ENCODE measurements at regions not wholly inside any gene's neighbourhood (a gene's known extent, or its start where the extent isn't known, plus 50 kb on each side); places are given as distances from the start of the nearest gene placed in this dataset.
"Not testable (repeated sequence)": the region's sequence is repeated elsewhere in the genome, so short reads cannot be mapped to it uniquely, and the experiment has no call there.

DNA sequence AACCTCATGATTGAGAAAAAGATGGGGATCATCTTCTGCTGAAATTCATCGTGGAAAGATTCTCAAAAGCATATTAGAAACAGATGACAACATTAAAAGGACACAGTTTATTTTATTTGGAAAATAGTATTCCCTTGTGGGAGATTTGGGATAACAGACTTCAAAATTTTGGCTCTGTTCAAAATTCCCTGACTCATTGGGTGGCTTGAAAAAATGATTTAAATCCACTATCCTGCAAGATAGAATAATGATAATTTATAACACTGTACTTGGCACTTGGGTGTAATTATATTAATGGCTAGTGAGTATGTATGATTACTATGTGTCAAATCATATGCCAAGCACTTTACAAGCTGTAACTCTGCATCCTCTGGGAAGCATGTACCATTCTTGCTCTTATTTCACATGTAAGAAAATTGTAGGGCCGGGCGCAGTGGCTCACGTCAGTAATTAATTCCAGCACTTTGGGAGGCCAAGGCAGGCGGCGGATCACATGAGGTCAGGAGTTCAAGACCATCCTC is 128.8 kb downstream of the LMNTD1 start:
- DNase-seq: no peak

DNA sequence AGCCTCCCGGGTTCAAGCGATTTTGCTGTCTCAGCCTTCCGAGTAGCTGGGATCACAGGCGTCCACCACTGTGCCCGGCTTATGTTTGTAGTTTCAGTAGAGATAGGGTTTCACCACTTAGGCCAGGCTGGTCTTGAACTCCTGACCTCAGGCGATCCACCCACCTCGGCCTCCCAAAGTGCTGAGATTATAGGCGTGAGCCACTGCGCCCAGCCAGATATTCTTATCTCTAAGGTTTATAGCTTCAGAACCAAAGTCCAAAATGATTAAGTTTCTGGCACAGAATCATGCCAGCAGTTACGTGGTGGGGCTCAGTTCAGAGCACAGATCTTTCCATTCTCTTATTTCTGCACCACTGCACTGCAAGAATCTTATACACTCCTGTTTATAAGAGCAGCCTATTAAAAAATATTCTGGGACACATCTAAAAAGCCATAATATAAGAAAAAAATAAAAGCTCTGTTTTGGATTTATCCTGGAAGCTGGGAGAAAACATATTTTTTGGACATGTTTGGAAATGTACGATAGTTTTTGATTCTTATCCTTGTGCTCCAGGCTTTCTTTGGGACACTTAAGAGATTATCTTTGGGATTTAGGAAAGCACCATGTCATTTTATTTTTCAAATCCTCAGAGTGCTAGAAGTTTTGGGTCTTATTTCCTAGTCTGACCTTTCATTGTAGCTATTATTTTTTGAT is 129.6 kb downstream of the LMNTD1 start:
- no peak for DNase-seq

DNA sequence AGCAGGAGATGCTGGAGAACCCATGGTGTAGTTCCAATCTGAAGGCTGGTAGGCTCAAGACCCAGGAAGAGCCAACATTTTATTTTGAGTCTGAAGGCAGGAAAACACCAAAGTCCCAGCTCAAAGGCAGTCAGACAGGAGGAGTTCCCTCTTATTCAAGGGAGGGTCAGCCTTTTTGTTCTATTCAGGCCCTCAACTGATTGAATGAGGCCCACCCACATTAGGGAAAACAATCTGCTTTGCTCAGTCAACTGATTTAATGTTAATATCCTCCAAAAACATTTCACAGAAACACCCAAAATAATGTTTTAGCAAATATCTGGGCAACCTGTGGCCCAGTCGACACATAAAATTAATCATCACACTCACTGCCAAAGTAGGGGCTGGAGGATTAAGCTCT is 130.8 kb downstream of the LMNTD1 start:
- no peak for DNase-seq

DNA sequence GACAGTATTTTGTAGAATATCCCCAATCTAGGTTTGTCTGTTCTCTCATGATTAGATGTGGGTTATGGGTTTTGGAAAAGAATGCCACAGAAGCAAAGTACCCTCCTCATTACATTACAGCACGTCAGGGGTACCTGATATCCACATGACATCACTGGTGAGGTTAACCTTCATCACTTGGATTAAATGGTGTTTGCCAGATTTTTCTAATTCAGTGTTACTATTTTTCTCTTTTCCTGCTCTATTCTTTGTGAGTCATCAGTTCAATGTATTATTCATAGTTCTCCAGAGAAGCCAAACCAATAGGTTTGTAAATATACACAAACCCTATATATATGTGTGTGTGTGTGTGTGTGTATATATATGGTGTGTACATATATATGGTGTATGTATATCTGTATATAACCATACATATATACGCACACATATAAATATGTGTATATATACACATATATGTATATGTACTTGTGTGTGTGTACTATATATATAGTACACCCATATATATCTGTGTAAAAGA is 131.4 kb downstream of the LMNTD1 start:
- DNase-seq: no peak

DNA sequence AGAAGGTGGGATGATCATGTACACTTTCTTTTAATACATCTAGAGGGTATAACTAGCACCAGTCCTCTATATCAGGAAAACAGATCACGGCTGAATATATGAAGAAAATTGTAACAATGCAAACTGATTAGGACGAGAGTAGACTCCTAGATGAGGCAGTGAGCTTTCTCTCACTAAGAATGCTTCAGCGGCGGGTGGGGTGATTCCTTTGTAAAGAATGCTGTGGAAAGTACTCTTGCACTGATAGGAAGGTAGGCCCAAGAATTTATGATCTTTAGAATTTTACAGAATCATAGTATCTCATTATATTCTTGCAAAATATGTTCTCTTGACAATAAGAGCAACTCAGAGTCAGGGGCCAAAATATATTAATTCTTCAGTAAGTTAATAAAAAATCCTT is 133.0 kb downstream of the LMNTD1 start:
- no peak for DNase-seq

DNA sequence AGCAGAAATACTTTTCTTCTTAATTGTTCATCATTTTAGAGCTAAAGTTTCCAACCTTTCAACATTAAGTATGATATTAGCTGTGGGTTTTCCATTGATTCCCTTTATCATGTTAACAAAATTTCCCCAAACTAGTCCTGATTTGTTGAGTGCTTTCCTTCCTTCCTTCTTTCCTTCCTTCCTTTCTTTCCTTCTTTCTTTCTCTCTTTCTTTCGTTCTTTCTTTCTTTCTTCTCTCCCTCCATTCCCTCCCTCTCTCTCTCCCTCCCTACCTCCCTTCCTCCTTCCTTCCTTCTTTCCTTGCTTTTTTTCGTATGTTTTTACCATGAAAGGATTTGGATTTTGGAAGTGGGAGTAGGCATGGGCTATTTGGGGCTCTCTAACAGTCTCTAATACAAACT is 133.5 kb downstream of the LMNTD1 start:
- no peak for DNase-seq

DNA sequence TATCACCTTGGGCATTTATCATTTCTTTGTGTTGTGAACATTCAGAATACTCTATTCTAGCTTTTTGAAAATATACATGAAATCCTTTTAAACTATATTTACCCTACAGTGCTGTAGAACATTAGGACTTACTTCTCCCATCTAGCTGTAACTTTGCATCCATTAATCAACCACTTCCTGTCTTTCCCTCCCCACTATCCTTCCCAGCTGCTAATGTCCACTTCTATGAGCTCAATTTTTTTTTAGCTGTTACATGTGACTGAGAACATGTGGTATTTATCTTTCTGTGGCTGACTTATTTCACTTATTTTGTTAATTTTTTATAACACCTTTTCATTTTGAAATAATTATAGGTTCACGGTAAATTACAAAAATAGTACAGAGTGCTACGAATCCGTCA is 136.0 kb downstream of the LMNTD1 start:
- DNase-seq: no peak

DNA sequence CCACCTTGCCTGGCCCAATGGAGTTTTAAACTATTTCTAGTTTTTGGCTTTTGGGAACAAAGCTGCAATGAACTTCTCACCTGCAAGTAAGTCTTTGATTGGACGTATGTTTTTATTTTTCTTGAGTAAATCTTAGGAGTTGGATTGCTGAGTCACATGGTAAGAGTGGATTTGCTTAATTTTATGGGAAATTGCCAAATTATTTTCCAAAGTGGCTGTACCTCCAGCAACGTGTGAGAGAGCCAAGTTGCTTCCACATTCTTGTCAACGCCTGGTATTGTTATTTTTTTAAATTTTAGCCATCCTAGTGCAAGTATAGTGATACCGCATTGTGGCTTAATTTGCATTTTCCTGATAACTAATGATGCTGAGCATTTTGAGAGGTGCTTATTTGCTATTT is 136.6 kb downstream of the LMNTD1 start:
- DNase-seq: no peak

DNA sequence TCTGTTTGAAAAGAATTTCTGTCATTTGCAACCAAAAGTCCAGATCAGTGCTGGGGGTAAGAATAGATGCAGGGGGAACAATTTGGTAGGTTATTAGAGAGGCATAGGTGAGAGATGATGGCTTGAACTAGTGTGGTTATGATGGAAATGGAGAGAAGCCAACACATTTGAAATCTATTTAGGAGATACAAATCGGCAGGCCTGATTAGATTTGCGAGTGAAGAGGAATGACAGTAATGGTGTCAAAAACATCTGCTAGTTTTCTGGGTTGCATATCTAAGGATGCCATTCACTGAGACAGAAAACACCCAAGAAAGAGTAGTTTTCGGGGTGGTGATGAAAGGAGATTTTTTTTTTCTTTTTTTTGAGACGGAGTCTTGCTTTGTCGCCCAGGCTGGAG is 138.1 kb downstream of the LMNTD1 start:
- no peak for DNase-seq

DNA sequence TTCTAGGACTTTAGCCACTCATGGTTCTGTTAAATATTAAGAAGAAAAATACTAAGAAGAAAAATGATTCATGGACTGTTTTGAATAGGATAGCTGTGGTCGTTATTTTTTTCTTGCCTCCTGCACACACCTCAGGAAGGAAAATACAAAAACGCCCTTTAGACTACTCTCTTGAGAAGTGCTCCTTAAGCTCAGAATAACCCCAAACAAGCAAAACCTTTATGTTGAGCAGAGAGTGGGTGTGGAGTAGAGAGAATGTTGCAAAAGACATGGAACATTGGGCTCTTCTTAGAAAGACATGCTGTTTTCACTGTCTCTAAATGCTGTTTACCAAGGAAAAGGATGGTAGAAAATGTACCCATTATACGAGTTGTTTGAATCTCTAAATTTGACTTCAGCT is 140.3 kb downstream of the LMNTD1 start:
- no peak for DNase-seq

DNA sequence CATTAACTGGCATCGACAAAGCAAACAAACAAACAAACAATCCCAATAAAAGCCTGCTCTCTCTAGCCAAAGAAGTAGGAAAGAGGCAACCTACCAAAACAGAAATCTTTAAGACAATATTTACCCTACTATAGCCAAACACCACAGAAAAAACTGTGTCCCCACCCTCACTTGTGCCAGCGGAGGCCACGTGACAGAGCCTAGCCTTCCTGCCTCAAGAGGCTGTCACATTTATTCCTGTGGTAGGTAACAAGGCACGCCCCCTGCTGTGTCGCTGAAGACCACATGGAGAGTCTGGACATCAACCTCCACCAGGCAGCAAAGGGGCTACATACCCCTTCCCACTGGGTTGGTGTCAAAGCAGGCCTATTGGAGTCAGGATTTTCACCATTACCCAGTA is 148.1 kb downstream of the LMNTD1 start:
- no peak for DNase-seq

DNA sequence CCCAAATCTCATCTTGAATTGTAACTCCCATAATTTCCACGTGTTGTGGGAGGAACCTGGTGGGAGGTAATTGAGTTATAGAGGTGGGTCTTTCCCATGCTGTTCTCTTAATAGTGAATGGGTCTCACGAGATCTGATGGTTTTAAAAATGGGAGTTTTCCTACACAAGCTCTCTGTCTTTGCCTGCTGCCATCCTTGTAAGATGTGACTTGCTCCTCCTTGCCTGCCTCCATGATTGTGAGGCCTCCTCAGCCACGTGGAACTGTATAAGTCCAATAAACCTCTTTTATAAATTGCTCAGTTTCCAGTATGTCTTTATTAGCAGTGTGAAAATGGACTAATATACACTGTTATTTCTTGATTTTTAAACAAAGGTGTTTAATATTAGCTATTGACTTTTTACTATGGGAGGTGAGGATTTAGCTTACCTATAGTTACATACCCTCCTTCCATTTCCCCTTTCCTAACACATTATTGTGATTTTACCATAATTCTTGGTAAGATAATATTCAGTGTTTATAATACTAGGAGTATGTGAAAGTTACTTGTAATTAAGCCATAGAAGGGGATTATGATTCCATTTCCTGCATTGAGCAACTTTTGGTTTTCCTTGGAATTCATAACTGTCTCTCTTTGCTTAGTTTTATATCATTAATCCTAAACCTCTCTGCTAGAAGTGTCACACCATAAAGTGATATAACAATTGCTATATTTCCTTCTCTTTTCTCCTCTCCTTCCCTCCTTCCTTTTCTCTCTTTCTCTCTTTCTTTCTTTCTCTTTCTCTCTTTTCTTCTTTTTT is 151.0 kb upstream of the KRAS start:
- no peak for DNase-seq

DNA sequence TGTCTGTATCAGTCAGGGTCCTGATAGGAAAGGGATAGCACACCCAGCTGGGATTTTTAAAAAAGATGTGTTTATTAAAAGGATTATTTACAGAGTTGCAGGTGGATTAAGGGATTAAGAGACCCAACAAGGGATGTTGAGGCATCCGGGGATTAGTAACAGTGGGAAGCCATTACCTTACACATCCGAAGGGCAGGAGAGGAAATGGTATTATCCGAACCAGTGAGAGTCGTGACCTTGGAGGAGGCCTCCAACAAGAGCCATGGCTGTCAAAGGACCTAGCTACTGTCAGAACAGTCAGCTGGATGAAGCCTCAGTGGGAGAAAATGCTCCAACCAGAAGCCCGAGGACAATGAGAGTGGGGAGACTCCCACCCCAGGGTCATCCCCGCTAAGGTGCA is 146.3 kb upstream of the KRAS start:
- no peak for DNase-seq

DNA sequence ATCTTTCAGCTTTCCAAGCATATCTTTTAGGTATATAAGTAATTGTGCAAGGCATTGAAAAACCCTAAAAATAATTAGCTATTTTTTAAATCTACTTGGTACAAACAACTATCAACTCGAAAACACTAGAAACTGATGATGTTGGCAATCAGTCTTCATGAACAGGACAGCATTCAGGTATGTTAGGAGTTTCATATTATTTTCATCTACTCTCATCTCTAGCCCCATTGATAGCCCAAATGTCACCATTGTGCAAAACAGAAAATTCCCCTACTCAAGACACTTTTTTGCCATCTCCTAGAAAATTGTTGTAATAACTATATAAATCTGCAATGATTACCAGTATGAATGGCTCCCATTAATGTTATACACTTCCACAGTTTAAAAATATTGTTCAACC is 144.5 kb upstream of the KRAS start:
- DNase-seq: no peak

DNA sequence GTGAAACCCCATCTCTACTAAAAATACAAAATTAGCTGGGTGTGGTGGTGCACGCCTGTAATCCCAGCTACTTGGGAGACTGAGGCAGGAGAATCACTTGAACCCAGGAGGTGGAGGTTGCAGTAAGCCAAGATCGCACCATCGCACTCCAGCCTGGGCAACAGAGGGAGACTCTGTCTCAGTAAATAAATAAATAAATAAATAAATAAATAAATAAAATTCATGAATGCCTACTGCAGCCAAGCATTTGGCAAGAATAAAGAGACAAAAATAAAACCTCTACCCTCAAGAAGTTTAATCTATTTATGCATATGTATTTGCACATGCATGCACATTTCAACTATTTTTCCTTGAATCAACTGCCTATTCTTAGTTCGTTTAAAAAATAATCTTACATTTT is 144.0 kb upstream of the KRAS start:
- not testable (repeated sequence) for DNase-seq

DNA sequence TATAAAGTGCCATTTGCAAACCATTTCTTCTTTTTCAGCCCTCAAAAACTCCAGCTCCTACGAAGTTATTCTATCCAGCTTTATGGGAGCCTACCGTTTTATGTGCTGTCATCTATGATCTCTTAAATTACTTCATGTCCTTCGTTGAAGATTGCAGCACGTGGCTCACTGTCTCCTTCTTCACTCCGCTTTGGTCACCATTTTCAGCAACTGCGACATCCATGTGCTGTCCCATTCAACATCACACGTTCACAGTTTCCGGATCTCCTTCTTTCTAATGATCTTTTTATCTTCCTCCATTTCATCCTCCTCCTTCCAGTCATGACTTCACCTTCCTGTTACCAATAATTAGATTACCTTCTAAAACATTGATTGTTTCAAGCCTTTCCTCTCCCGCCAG is 143.3 kb upstream of the KRAS start:
- DNase-seq: no peak

DNA sequence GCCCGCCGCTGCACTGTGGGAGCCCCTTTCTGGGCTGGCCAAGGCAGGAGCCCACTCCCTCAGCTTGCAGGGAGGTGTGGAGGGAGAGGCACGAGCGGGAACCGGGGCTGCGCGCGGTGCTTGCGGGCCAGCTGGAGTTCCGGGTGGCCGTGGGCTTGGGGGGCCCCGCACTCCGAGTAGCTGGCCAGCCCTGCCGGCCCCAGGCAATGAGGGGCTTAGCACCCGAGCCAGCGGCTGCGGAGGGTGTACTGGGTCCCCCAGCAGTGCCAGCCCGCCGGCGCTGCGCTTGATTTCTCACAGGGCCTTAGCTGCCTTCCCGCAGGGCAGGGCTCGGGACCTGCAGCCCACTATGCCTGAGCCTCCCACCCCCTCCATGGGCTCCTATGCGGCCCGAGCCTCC is 140.6 kb upstream of the KRAS start:
- DNase-seq: not testable (repeated sequence)

DNA sequence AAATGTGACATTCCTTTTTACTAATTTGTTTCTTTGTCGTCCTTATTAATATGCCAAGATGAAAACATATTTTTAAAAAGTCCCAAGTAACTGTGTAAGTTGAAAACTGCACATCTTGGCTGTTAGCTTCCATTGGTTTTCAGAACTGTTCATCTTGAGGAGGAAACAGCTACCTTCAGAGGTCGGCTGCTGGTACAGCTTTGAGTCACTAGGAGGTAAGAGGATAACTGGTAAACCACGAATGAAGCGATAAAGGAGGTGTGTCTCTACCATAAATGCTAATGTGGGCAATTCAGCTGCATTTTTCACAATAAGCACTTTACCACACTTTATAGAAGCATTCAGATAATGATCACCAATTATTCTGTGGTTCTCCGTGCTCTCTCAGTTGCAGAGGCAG is 137.5 kb upstream of the KRAS start:
- no peak for DNase-seq

DNA sequence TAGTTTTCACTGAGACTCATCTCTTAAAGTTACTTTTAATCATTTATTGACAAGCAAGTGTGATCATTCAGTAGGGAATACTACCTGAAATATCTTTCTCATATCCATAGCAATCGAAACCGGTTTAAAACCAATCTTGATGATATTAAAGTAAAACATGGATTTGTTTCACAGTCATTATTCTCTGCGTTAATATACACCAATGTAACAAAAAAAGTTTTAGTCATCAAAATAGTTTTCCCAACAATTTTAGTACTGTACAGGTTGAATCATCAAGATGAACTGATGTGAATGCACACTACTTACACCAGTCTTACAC is 137.0 kb upstream of the KRAS start:
- DNase-seq: no peak

DNA sequence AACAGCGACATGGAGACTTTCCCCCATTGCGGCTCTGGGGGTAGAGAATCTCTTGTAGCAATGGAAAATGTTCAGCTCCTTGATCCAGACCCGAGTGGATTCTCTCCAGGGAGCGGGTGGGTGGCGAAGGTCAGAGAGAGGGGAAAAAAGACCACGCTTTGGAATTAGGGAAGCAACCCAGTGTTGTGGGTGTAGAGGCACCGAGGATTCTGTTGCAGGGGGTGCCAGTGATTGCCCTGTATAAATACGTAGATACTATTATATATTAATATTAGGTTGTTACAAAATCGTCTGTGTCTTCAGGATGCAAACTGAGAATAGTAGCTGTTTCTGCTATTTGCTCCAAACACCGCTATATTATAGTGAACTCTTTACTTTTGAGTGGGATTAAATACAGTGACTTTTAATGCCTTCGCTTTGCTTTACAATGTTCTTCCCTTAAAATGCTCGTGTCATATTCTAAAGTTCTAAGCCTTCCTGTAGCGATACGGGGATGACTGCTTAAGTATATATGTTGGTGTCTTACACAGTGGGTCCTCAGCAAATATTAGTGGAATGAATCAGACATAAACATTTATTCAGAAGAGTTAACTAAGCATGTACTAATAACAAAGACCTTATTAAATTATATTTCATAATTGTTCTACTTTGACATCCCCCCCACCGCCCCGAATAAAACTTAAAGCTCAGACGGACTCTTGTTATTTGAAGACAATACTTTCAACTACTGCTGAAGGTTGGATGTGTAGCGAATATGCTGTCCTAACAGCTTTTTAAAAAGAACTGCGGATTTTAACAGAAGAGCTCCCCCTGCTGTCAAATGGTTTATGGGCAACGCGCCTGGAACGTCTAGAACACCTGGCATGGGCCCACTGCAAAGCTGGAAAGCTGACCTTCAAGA is 136.4 kb upstream of the KRAS start:
- peak; percentile 73 for DNase-seq

DNA sequence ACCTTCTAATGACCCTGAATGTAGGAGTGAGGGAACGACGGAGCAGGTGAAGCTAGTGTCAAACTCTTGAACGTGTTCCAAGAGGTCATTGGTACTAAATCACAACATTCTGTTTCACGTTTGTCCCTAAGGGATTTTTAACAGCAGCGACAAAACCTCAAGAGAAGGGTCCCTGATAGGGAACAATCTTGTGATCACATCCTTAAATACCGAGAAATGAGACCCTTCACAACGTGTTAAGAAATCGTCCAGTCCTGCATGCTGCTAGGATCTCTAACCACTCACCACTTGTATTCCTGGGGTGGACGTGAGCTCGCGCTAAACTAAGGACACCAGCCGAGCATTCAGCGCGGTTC is 134.1 kb upstream of the KRAS start:
- no peak for DNase-seq

DNA sequence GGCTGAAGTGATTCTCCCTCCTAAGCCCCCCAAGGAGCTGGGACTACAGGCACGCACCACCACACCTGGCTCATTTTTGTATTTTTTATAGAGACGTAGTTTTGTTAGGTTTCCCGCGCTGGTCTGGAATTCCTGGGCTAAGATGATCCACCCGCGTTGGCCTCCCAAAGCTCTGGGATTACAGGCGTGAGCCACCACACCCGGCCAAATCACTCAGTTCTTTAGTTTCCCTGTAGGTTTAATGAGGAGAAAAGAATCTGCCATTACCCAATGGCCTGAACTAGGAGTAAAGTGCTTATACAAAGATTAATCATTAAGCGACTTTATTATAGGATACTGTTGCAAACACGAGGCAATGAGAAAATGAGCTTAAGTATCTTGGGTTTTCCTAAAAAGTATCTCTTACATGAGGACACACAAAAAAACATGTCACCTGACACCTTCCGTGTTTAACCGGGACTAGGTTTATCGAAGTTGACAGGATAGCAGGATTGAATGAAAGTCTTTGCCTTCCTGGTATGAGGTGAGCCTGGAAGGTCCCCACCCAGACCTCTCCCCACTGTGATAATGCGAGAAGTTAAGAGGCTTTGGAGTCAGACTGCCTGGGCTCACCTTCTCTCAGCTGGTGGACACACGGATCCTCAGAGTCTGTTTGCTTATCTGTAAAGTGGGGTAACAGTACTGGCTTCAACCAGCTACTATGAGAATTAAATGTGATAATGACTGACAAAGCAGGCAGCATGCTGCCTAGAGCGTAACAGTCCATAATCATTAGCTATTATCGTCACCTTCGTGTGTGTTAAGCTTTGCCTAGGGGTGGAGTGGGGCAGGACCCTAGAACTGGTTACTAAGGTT is 133.5 kb upstream of the KRAS start:
- no peak for DNase-seq

Measured in NCI-H69 (cell line).